Neural cell (in vitro differentiated cells): ENCODE measurements at regions not wholly inside any gene's neighbourhood (a gene's known extent, or its start where the extent isn't known, plus 50 kb on each side); places are given as distances from the start of the nearest gene placed in this dataset.

Experiments used
- H2AFZ ChIP-seq: fragments of 200-600, 300-800 bp; sonication (generic), shearing (Covaris generic); 2 replicates; pipeline ENCODE4 v1.6.0; 2014; ENCODE audit warnings: low read depth, mild to moderate bottlenecking, antibody characterized with exemption, low read length, moderate library complexity
- H3F3A ChIP-seq: fragments of 200-600 bp; shearing (Covaris generic); 2 replicates; pipeline ENCODE4 v1.6.1; 2016; ENCODE audit warnings: mild to moderate bottlenecking, moderate library complexity, mixed read lengths, antibody characterized with exemption, low read length; ENCODE audit not compliant: insufficient read depth, poor library complexity, severe bottlenecking
- H3K27ac ChIP-seq: fragments of 200-600, 300-800 bp; sonication (generic), shearing (Covaris generic); 2 replicates; pipeline ENCODE4 v1.5.1; 2014; ENCODE audit warnings: mild to moderate bottlenecking, low read length, moderate library complexity
- H3K27me3 ChIP-seq: fragments of 300-800, 200-600 bp; sonication (generic), shearing (Covaris generic); 2 replicates; pipeline ENCODE4 v1.6.0; 2014; ENCODE audit warnings: mild to moderate bottlenecking, low read depth, low read length, moderate library complexity; ENCODE audit not compliant: insufficient read depth
- H3K36me3 ChIP-seq: fragments of 300-800, 200-600 bp; sonication (generic), shearing (Covaris generic); 2 replicates; pipeline ENCODE4 v1.5.1; 2014; ENCODE audit warnings: mild to moderate bottlenecking, antibody characterized with exemption, low read length, moderate library complexity; ENCODE audit not compliant: insufficient read depth
- H3K4me2 ChIP-seq: fragments of 300-800, 200-600 bp; sonication (generic), shearing (Covaris generic); 2 replicates; pipeline ENCODE4 v1.6.0; 2014; ENCODE audit warnings: mild to moderate bottlenecking, low read length
- H3K4me3 ChIP-seq: fragments of 300-800, 200-600 bp; sonication (generic), shearing (Covaris generic); 2 replicates; pipeline ENCODE4 v1.5.1; 2014; ENCODE audit warnings: mild to moderate bottlenecking, low read length, moderate library complexity
- H3K79me2 ChIP-seq: fragments of 200-600 bp; shearing (Covaris generic); replicated peaks from 2 replicates; pipeline ENCODE4 v1.6.0; 2014; ENCODE audit warnings: mild to moderate bottlenecking, low read length, moderate library complexity; ENCODE audit not compliant: insufficient read depth
- H3K9ac ChIP-seq: fragments of 300-800, 200-600 bp; sonication (generic), shearing (Covaris generic); 2 replicates; pipeline ENCODE4 v1.6.1; 2016; ENCODE audit warnings: mild to moderate bottlenecking, low read length, mixed read lengths
- H3K9me2 ChIP-seq: fragments of 200-600 bp; shearing (Covaris generic); 2 replicates; pipeline ENCODE4 v1.6.1; 2016; ENCODE audit warnings: mild to moderate bottlenecking, low read length, mixed read lengths; ENCODE audit not compliant: insufficient read depth
- H3K9me3 ChIP-seq: fragments of 200-600, 300-800 bp; sonication (generic), shearing (Covaris generic); 2 replicates; pipeline ENCODE4 v1.6.1; 2016; ENCODE audit warnings: mild to moderate bottlenecking, mixed run types, low read length, moderate library complexity, mixed read lengths
- H4K20me1 ChIP-seq: fragments of 200-600 bp; shearing (Covaris generic); 2 replicates; pipeline ENCODE4 v1.6.1; 2016; ENCODE audit warnings: mild to moderate bottlenecking, mixed run types; ENCODE audit not compliant: insufficient read depth
- CTCF ChIP-seq: fragments of 450-650 bp; IDR thresholded peaks from 2 replicates; pipeline ENCODE4 v1.5.1; 2014; ENCODE audit warnings: antibody characterized with exemption, mild to moderate bottlenecking, moderate library complexity; ENCODE audit not compliant: poor library complexity, severe bottlenecking
- EP300 ChIP-seq: fragments of 450-650 bp; conservative IDR thresholded peaks from 2 replicates; pipeline ENCODE4 v1.6.1; 2014; ENCODE audit warnings: antibody characterized with exemption, mild to moderate bottlenecking, moderate library complexity; ENCODE audit not compliant: poor library complexity, severe bottlenecking
- EZH2 ChIP-seq: fragments of 200-600, 300-800 bp; shearing (Covaris generic), sonication (generic); IDR thresholded peaks from 2 replicates; pipeline ENCODE4 v1.6.1; 2014; ENCODE audit warnings: antibody characterized with exemption, low read length, borderline replicate concordance, mild to moderate bottlenecking; ENCODE audit not compliant: insufficient read depth, poor library complexity, severe bottlenecking
- MXI1 ChIP-seq: fragments of 450-650 bp; conservative IDR thresholded peaks from 2 replicates; pipeline ENCODE4 v1.6.1; 2014; ENCODE audit warnings: antibody characterized with exemption, mild to moderate bottlenecking; ENCODE audit not compliant: poor library complexity, severe bottlenecking
- POLR2AphosphoS5 ChIP-seq: IDR thresholded peaks from 2 replicates; pipeline ENCODE4 v1.6.1; 2012
- RAD21 ChIP-seq: fragments of 450-650 bp; conservative IDR thresholded peaks from 2 replicates; pipeline ENCODE4 v1.6.1; 2014; ENCODE audit warnings: antibody characterized with exemption, mild to moderate bottlenecking, moderate library complexity
- SMC3 ChIP-seq: fragments of 450-650 bp; conservative IDR thresholded peaks from 2 replicates; pipeline ENCODE4 v1.6.1; 2014; ENCODE audit warnings: antibody characterized with exemption, mild to moderate bottlenecking, moderate library complexity; ENCODE audit not compliant: poor library complexity
- TAF1 ChIP-seq: IDR thresholded peaks from 2 replicates; pipeline ENCODE4 v1.6.1; 2012; ENCODE audit warnings: low read depth
- TF ChIP-seq, protein P1 (sequence below): IDR thresholded peaks from 2 replicates; pipeline ENCODE4 v1.6.1; 2012; ENCODE audit warnings: borderline replicate concordance

DNA sequence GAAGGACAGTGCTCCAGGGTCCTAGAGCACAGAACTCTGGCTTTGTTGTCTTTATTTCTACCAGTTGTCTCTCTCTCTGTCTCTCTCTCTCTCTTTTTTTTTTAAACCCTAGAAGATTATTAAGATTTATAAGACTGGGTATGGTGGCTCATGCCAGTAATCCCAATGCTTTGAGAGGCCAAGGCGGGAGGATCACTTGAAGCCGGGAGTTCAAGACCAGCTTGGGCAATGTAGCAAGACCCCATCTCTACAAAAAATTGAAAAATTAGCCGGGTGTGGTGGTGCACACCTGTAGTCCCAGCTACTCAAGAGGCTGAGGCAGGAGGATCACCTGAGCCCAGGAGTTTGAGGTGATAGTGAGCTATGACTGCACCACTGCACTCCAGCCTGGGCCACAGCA, 65.0 kb upstream of the ABL1 start:
- H3K4me3 ChIP-seq: no peak overlapping the region
- no peak overlapping the region for H3K27ac ChIP-seq
- no peak overlapping the region for H2AFZ ChIP-seq
- no peak overlapping the region for H3K4me2 ChIP-seq
- no peaks in the 10 kb centered on the region for H3K36me3 ChIP-seq
- no peak overlapping the region for H3K9ac ChIP-seq
- H3K79me2 ChIP-seq: no peaks in the 10 kb centered on the region
- H3K27me3 ChIP-seq: no peaks in the 10 kb centered on the region
- H3F3A ChIP-seq: no peaks in the 10 kb centered on the region
- no peak for TF ChIP-seq SMC3
- no peak for TF ChIP-seq MXI1
- no peak for TF ChIP-seq RAD21
- H3K9me2 ChIP-seq: no peaks in the 10 kb centered on the region
- no peaks in the 10 kb centered on the region for H3K9me3 ChIP-seq
- H4K20me1 ChIP-seq: no peaks in the 10 kb centered on the region

DNA sequence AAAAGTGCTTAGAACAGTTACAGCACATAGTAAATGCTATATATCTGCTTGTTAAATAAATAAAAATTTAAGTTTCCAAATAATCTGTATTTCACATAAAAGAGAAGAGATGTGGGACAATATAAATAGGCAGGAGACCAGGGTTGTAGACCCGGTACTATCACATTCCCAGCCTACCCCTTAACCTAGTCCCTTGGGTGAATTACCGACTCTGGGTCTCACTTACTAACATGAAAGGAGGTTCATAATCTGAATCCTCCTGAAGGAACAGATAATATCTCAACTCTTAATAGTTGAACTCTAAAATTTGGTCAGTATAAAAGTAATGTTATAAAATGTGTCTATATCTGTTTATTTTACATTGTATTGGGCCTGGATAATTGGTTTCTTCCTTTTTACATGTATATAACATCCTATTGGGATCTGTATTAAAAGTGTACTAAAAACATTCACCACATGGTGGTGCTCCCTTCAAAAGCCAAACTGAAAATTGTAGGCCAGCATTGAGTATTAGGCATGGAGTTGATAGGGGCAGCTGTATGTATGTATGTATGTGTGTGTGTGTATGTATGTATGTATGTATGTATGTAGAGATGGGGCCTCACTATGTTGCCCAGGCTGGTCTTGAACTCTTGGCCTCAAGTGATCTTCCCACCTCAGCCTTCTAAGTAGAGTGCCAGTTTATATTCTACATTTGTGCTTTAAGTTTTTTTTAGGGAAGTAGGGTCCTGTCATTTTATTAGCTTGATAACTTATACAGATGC, 64.2 kb upstream of the ABL1 start:
- Histone ChIP-seq H3K27ac (no peak overlapping the region), H3K4me2 (no peak overlapping the region), H4K20me1 (no peaks in the 10 kb centered on the region), H3K4me3 (no peak overlapping the region), H3K27me3 (no peaks in the 10 kb centered on the region), H3K79me2 (no peaks in the 10 kb centered on the region), H3K9me2 (no peaks in the 10 kb centered on the region), H3K36me3 (no peaks in the 10 kb centered on the region), H3F3A (no peaks in the 10 kb centered on the region), H2AFZ (no peak overlapping the region), H3K9me3 (peaks cover 6% of the 10 kb centered on the region), H3K9ac (no peak overlapping the region)
- peak; percentile 75 for TF ChIP-seq RAD21
- TF ChIP-seq TAF1: no peak
- peak; percentile 77 for TF ChIP-seq CTCF
- no peak for TF ChIP-seq EZH2
- TF ChIP-seq EP300: no peak
- TF ChIP-seq SMC3: peak; percentile 79

- no peaks in the 10 kb centered on the region for H3K79me2 ChIP-seq
- no peaks in the 10 kb centered on the region for H3F3A ChIP-seq
- H3K9ac ChIP-seq: no peak overlapping the region
- H3K4me3 ChIP-seq: no peak overlapping the region
- no peak for TF ChIP-seq SMC3
- no peak for TF ChIP-seq CTCF
- TF ChIP-seq POLR2AphosphoS5: no peak
- TF ChIP-seq, protein P1, sequence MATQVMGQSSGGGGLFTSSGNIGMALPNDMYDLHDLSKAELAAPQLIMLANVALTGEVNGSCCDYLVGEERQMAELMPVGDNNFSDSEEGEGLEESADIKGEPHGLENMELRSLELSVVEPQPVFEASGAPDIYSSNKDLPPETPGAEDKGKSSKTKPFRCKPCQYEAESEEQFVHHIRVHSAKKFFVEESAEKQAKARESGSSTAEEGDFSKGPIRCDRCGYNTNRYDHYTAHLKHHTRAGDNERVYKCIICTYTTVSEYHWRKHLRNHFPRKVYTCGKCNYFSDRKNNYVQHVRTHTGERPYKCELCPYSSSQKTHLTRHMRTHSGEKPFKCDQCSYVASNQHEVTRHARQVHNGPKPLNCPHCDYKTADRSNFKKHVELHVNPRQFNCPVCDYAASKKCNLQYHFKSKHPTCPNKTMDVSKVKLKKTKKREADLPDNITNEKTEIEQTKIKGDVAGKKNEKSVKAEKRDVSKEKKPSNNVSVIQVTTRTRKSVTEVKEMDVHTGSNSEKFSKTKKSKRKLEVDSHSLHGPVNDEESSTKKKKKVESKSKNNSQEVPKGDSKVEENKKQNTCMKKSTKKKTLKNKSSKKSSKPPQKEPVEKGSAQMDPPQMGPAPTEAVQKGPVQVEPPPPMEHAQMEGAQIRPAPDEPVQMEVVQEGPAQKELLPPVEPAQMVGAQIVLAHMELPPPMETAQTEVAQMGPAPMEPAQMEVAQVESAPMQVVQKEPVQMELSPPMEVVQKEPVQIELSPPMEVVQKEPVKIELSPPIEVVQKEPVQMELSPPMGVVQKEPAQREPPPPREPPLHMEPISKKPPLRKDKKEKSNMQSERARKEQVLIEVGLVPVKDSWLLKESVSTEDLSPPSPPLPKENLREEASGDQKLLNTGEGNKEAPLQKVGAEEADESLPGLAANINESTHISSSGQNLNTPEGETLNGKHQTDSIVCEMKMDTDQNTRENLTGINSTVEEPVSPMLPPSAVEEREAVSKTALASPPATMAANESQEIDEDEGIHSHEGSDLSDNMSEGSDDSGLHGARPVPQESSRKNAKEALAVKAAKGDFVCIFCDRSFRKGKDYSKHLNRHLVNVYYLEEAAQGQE: no peak
- TF ChIP-seq TAF1: no peak
- no peak for TF ChIP-seq EP300
- TF ChIP-seq EZH2: no peak
- no peaks in the 10 kb centered on the region for H4K20me1 ChIP-seq
- no peak overlapping the region for H3K4me2 ChIP-seq
- no peaks in the 10 kb centered on the region for H3K9me2 ChIP-seq
- no peaks in the 10 kb centered on the region for H3K27me3 ChIP-seq
- H2AFZ ChIP-seq: no peak overlapping the region
- peaks cover 7% of the 10 kb centered on the region for H3K9me3 ChIP-seq
- no peak overlapping the region for H3K27ac ChIP-seq
- no peaks in the 10 kb centered on the region for H3K36me3 ChIP-seq
Measured at GRCh38 chr9:130772185-130772584, 62.9 kb upstream of the ABL1 start.
